GM12878 (cell line): ENCODE measurements at regions not wholly inside any gene's neighbourhood (a gene's known extent, or its start where the extent isn't known, plus 50 kb on each side); places are given as distances from the start of the nearest gene placed in this dataset.

Source experiments
- CHD2 ChIP-seq: IDR thresholded peaks from 2 replicates; pipeline ENCODE4 v1.6.1; 2011; ENCODE audit warnings: low read depth, low read length, improper control_type of control experiment, borderline replicate concordance
- FOS ChIP-seq: IDR thresholded peaks from 3 replicates; pipeline ENCODE4 v1.6.1; 2011; ENCODE audit warnings: borderline replicate concordance; ENCODE audit not compliant: insufficient read length; ENCODE audit errors: extremely low read depth
- SMC3 ChIP-seq: IDR thresholded peaks from 2 replicates; pipeline ENCODE4 v1.6.1; 2011; ENCODE audit warnings: low read length, improper control_type of control experiment, borderline replicate concordance
- SUZ12 ChIP-seq: fragments of 200-600 bp; sonication (generic); IDR thresholded peaks from one replicate; pipeline ENCODE4 v1.6.1; 2018; ENCODE audit warnings: antibody characterized with exemption, mild to moderate bottlenecking; ENCODE audit not compliant: unreplicated experiment
- TF ChIP-seq, protein P1 (sequence below): IDR thresholded peaks from 2 replicates; pipeline ENCODE4 v1.6.1; 2011; ENCODE audit warnings: low read depth, mild to moderate bottlenecking, low read length, moderate library complexity, borderline replicate concordance; ENCODE audit errors: extremely low read depth
- TF ChIP-seq, protein P2 (sequence below), 3 experiments: IDR thresholded peaks in 2 of 3; conservative IDR thresholded peaks in 1 of 3; 2 replicates each; pipeline ENCODE4 v1.5.1; 2011; ENCODE audit warnings: low read depth in 3 of 3, low read length in 3 of 3, mild to moderate bottlenecking in 3 of 3, control low read depth in 2 of 3, moderate library complexity in 2 of 3, inconsistent platforms in 1 of 3, mixed read lengths in 1 of 3; ENCODE audit not compliant: control insufficient read depth in 2 of 3, insufficient read depth in 1 of 3; ENCODE audit errors: extremely low read depth in 1 of 3
- TF ChIP-seq, protein P3 (sequence below): IDR thresholded peaks from 2 replicates; pipeline ENCODE4 v1.6.1; 2012; ENCODE audit warnings: mild to moderate bottlenecking, low read depth, low read length

- TF ChIP-seq SUZ12 (no peak), FOS (no peak), CHD2 (no peak), SMC3 (no peak)
- TF ChIP-seq, protein P1, sequence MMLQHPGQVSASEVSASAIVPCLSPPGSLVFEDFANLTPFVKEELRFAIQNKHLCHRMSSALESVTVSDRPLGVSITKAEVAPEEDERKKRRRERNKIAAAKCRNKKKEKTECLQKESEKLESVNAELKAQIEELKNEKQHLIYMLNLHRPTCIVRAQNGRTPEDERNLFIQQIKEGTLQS: no peak
- TF ChIP-seq, protein P2, sequence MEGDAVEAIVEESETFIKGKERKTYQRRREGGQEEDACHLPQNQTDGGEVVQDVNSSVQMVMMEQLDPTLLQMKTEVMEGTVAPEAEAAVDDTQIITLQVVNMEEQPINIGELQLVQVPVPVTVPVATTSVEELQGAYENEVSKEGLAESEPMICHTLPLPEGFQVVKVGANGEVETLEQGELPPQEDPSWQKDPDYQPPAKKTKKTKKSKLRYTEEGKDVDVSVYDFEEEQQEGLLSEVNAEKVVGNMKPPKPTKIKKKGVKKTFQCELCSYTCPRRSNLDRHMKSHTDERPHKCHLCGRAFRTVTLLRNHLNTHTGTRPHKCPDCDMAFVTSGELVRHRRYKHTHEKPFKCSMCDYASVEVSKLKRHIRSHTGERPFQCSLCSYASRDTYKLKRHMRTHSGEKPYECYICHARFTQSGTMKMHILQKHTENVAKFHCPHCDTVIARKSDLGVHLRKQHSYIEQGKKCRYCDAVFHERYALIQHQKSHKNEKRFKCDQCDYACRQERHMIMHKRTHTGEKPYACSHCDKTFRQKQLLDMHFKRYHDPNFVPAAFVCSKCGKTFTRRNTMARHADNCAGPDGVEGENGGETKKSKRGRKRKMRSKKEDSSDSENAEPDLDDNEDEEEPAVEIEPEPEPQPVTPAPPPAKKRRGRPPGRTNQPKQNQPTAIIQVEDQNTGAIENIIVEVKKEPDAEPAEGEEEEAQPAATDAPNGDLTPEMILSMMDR (IDR thresholded peaks at IDR 0.05 in 2 of 3, conservative IDR thresholded peaks at IDR 0.05 in 1 of 3; ENCODE audit: control insufficient read depth in 2 of 3, extremely low read depth in 1 of 3, insufficient read depth in 1 of 3, low read depth in 3 of 3, low read length in 3 of 3): no peak
- TF ChIP-seq, protein P3, sequence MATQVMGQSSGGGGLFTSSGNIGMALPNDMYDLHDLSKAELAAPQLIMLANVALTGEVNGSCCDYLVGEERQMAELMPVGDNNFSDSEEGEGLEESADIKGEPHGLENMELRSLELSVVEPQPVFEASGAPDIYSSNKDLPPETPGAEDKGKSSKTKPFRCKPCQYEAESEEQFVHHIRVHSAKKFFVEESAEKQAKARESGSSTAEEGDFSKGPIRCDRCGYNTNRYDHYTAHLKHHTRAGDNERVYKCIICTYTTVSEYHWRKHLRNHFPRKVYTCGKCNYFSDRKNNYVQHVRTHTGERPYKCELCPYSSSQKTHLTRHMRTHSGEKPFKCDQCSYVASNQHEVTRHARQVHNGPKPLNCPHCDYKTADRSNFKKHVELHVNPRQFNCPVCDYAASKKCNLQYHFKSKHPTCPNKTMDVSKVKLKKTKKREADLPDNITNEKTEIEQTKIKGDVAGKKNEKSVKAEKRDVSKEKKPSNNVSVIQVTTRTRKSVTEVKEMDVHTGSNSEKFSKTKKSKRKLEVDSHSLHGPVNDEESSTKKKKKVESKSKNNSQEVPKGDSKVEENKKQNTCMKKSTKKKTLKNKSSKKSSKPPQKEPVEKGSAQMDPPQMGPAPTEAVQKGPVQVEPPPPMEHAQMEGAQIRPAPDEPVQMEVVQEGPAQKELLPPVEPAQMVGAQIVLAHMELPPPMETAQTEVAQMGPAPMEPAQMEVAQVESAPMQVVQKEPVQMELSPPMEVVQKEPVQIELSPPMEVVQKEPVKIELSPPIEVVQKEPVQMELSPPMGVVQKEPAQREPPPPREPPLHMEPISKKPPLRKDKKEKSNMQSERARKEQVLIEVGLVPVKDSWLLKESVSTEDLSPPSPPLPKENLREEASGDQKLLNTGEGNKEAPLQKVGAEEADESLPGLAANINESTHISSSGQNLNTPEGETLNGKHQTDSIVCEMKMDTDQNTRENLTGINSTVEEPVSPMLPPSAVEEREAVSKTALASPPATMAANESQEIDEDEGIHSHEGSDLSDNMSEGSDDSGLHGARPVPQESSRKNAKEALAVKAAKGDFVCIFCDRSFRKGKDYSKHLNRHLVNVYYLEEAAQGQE: no peak
Observed at GRCh38 chr3:87791248-87792027, 267.4 kb downstream of the CGGBP1 start.
